Neural progenitor cell (in vitro differentiated cells): ENCODE measurements at regions not wholly inside any gene's neighbourhood (a gene's known extent, or its start where the extent isn't known, plus 50 kb on each side); places are given as distances from the start of the nearest gene placed in this dataset.

ENCODE experiments used
- EZH2 ChIP-seq: fragments of 200-600 bp; sonication (generic); IDR thresholded peaks from 2 replicates; pipeline ENCODE4 v1.6.1; 2017; ENCODE audit warnings: antibody characterized with exemption, mild to moderate bottlenecking, moderate library complexity
- TF ChIP-seq, protein P1 (sequence below): fragments of 200-600 bp; sonication (generic); IDR thresholded peaks from 2 replicates; pipeline ENCODE4 v1.5.1; 2017; ENCODE audit warnings: antibody characterized with exemption, mild to moderate bottlenecking

DNA sequence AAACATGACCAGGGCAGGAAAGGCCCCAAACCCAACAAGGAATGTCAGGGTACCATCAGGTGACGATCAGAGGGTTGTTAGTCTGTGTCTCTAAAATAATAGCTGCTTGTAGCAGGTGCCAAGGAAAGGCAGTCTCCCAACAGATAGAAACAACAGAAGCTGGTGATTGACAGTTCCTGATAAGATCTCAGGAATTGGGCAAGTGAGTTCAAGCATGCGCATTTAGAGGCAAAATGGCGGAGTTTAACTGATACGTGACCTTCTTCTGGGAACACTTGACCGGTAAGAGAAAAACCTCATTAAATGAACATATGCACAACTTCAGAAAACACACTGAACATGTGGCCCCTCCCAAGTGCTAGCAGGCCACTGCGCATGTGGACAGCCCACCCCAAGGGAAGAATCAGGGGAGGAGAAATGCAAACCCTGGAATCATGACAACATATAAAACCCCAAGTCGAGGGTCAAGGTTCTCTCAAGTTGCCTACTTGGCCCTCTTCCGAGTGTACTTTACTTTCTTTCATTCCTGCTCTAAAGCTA lies 664.9 kb downstream of the KCNJ3 start:
- TF ChIP-seq, protein P1, sequence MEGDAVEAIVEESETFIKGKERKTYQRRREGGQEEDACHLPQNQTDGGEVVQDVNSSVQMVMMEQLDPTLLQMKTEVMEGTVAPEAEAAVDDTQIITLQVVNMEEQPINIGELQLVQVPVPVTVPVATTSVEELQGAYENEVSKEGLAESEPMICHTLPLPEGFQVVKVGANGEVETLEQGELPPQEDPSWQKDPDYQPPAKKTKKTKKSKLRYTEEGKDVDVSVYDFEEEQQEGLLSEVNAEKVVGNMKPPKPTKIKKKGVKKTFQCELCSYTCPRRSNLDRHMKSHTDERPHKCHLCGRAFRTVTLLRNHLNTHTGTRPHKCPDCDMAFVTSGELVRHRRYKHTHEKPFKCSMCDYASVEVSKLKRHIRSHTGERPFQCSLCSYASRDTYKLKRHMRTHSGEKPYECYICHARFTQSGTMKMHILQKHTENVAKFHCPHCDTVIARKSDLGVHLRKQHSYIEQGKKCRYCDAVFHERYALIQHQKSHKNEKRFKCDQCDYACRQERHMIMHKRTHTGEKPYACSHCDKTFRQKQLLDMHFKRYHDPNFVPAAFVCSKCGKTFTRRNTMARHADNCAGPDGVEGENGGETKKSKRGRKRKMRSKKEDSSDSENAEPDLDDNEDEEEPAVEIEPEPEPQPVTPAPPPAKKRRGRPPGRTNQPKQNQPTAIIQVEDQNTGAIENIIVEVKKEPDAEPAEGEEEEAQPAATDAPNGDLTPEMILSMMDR, result no peak
- no peak for TF ChIP-seq EZH2
